ENCODE measurements at regions not wholly inside any gene's neighbourhood (a gene's known extent, or its start where the extent isn't known, plus 50 kb on each side); places are given as distances from the start of the nearest gene placed in this dataset.

DNA sequence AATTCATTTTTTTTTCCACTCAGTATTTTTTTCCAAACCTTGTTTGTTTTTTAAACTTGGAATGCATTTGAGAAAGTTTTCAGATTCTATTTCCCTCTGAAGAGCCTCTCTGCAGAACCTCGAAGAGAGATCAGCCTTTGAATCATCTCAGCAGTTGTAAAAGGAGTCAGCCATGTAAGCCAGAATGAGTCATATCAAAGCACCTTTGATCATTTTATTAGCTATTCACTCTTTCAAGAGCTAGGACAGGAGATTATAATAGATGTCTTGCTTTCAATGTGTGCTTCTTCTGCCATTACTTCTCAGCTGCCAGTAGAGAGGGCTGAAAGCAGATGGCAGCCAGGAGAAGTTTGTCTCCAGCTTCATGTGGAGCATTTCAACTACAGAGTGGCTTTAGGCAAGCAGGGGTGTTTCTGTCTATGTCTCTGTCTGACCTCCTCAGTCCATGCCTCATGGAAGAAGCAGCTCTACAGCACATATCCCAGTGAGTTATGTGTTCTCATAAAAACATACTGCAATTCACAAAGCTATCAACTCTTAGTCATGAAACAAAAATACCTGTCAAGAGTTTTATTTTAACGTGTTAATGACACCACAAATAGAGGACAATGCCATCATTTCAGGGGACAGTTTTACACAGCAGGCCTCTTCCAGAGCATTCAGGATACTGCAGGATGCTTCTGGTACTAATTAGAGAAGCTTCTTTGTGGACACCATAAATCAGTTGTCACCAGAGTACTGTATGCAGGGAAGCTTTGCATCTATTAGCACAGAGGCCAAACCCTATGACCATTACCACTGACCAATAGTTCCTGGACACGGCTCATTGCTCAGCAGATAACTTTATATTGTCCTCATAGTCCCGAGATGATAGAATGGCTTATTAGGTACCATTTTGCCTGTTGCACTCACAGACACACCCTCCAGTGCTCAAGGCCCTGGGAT lies 94.3 kb downstream of the NHLRC3 start:
- no peak overlapping the region for H3K4me3 ChIP-seq (ENCODE audit: low read length, poor library complexity, severe bottlenecking)
- no peak overlapping the region for H3K9ac ChIP-seq (ENCODE audit: low read depth, low read length, poor library complexity, severe bottlenecking)
- H2AFZ ChIP-seq (ENCODE audit: low read length) = no peak overlapping the region
- no peaks in the 10 kb centered on the region for H3K4me1 ChIP-seq (ENCODE audit: insufficient read depth, low read length, poor library complexity, severe bottlenecking)
- no peak overlapping the region for H3K4me2 ChIP-seq (ENCODE audit: low read depth, low read length, poor library complexity, severe bottlenecking)
- H3K79me2 ChIP-seq (ENCODE audit: insufficient read depth, low read length) = no peaks in the 10 kb centered on the region
- H3K36me3 ChIP-seq (ENCODE audit: insufficient read depth, low read length) = no peaks in the 10 kb centered on the region
- H3K9me3 ChIP-seq (ENCODE audit: insufficient read depth, low read depth, low read length) = no peaks in the 10 kb centered on the region
- no peaks in the 10 kb centered on the region for H3K9me2 ChIP-seq (replicated peaks; ENCODE audit: low read depth, low read length)
- no peaks in the 10 kb centered on the region for H3F3A ChIP-seq (ENCODE audit: low read depth)
- no peaks in the 10 kb centered on the region for H4K20me1 ChIP-seq (ENCODE audit: insufficient read depth, low read length, poor library complexity, severe bottlenecking)
- no peak for TF ChIP-seq EZH2phosphoT487 (IDR thresholded peaks at IDR 0.05; ENCODE audit: borderline replicate concordance)
- TF ChIP-seq, protein P1, sequence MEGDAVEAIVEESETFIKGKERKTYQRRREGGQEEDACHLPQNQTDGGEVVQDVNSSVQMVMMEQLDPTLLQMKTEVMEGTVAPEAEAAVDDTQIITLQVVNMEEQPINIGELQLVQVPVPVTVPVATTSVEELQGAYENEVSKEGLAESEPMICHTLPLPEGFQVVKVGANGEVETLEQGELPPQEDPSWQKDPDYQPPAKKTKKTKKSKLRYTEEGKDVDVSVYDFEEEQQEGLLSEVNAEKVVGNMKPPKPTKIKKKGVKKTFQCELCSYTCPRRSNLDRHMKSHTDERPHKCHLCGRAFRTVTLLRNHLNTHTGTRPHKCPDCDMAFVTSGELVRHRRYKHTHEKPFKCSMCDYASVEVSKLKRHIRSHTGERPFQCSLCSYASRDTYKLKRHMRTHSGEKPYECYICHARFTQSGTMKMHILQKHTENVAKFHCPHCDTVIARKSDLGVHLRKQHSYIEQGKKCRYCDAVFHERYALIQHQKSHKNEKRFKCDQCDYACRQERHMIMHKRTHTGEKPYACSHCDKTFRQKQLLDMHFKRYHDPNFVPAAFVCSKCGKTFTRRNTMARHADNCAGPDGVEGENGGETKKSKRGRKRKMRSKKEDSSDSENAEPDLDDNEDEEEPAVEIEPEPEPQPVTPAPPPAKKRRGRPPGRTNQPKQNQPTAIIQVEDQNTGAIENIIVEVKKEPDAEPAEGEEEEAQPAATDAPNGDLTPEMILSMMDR (conservative IDR thresholded peaks at IDR 0.05; ENCODE audit: low read length) = no peak
- H3K27me3 ChIP-seq (ENCODE audit: insufficient read depth, low read length, poor library complexity, severe bottlenecking) = no peaks in the 10 kb centered on the region

DNA sequence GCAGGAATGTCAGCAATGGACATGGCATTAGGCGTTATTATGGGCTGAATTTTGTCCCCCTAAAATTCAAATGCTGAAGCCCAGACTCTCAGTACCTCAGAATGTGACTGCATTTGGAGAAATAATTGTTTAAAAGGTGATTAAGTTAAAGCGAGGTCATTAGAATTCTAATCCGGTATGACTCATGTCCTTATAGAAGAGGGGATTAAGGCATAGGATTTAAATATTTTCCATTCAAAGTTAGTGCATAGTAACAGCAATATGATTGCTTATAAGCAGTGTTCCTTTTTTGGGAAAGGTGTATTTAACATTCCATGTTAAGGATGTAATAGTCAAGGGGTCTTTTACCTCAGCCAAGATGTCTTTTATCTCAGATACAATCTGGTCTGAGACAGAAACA lies 95.5 kb downstream of the NHLRC3 start:
- Histone ChIP-seq H2AFZ (ENCODE audit: low read length) (no peak overlapping the region), H3K79me2 (ENCODE audit: insufficient read depth, low read length) (no peaks in the 10 kb centered on the region), H3F3A (ENCODE audit: low read depth) (no peaks in the 10 kb centered on the region), H3K9ac (ENCODE audit: low read depth, low read length, poor library complexity, severe bottlenecking) (no peak overlapping the region), H3K27me3 (ENCODE audit: insufficient read depth, low read length, poor library complexity, severe bottlenecking) (no peaks in the 10 kb centered on the region), H3K4me1 (ENCODE audit: insufficient read depth, low read length, poor library complexity, severe bottlenecking) (no peaks in the 10 kb centered on the region), H3K4me2 (ENCODE audit: low read depth, low read length, poor library complexity, severe bottlenecking) (no peak overlapping the region), H3K9me2 (replicated peaks; ENCODE audit: low read depth, low read length) (no peaks in the 10 kb centered on the region), H3K9me3 (ENCODE audit: insufficient read depth, low read depth, low read length) (no peaks in the 10 kb centered on the region), H4K20me1 (ENCODE audit: insufficient read depth, low read length, poor library complexity, severe bottlenecking) (no peaks in the 10 kb centered on the region), H3K4me3 (ENCODE audit: low read length, poor library complexity, severe bottlenecking) (no peak overlapping the region), H3K36me3 (ENCODE audit: insufficient read depth, low read length) (no peaks in the 10 kb centered on the region)
- TF ChIP-seq EZH2phosphoT487 (IDR thresholded peaks at IDR 0.05; ENCODE audit: borderline replicate concordance) = no peak
- TF ChIP-seq, protein P1 (conservative IDR thresholded peaks at IDR 0.05; ENCODE audit: low read length) = no peak

DNA sequence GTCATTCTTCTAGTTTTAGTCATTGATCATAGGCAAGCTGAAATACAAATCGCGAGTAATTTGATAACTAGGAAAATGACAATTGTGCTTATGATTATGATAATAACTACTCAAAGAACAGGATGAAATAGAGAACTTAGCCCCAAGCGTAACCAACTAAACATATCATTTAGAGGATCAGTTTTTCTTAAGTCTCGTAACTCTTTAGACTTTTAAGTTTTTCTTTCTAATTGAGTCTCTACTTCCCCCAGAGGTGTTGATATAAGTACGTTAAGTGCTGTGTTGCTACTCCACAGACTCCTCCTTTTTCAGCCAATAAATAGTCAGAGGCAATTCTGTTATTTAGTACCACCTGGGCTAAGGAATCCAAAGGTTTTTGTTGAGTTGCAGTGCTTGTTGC lies 96.3 kb downstream of the NHLRC3 start:
- Histone ChIP-seq H3K27me3 (ENCODE audit: insufficient read depth, low read length, poor library complexity, severe bottlenecking) (no peaks in the 10 kb centered on the region), H2AFZ (ENCODE audit: low read length) (no peak overlapping the region), H3K9me3 (ENCODE audit: insufficient read depth, low read depth, low read length) (no peaks in the 10 kb centered on the region), H3K79me2 (ENCODE audit: insufficient read depth, low read length) (no peaks in the 10 kb centered on the region), H3K9ac (ENCODE audit: low read depth, low read length, poor library complexity, severe bottlenecking) (no peak overlapping the region), H3K4me1 (ENCODE audit: insufficient read depth, low read length, poor library complexity, severe bottlenecking) (no peaks in the 10 kb centered on the region), H3K4me3 (ENCODE audit: low read length, poor library complexity, severe bottlenecking) (no peak overlapping the region), H3K36me3 (ENCODE audit: insufficient read depth, low read length) (no peaks in the 10 kb centered on the region), H3F3A (ENCODE audit: low read depth) (no peaks in the 10 kb centered on the region), H4K20me1 (ENCODE audit: insufficient read depth, low read length, poor library complexity, severe bottlenecking) (no peaks in the 10 kb centered on the region), H3K9me2 (replicated peaks; ENCODE audit: low read depth, low read length) (no peaks in the 10 kb centered on the region), H3K4me2 (ENCODE audit: low read depth, low read length, poor library complexity, severe bottlenecking) (no peak overlapping the region)
- no peak for TF ChIP-seq EZH2phosphoT487 (IDR thresholded peaks at IDR 0.05; ENCODE audit: borderline replicate concordance)
- TF ChIP-seq, protein P1 (conservative IDR thresholded peaks at IDR 0.05; ENCODE audit: low read length) = no peak

Measured in Loucy (cell line).